HG03558 (cell line): ENCODE measurements at regions not wholly inside any gene's neighbourhood (a gene's known extent, or its start where the extent isn't known, plus 50 kb on each side); places are given as distances from the start of the nearest gene placed in this dataset.
"Not testable (repeated sequence)": the region's sequence is repeated elsewhere in the genome, so short reads cannot be mapped to it uniquely, and the experiment has no call there.

Source experiments
- ATAC-seq: cut with Tn5 transposase; IDR thresholded peaks from one replicate; pipeline ENCODE4 v1.9.1; 2021; ENCODE audit warnings: moderate number of reproducible peaks; ENCODE audit not compliant: unreplicated experiment; ENCODE audit errors: extremely low read depth

- ATAC-seq, result no peak
These were observed 411.9 kb upstream of the ARRDC3 start for GRCh38 chr5:91794856-91795548.

- ATAC-seq, result no peak
These were observed 411.3 kb upstream of the ARRDC3 start for GRCh38 chr5:91794455-91794854.

DNA sequence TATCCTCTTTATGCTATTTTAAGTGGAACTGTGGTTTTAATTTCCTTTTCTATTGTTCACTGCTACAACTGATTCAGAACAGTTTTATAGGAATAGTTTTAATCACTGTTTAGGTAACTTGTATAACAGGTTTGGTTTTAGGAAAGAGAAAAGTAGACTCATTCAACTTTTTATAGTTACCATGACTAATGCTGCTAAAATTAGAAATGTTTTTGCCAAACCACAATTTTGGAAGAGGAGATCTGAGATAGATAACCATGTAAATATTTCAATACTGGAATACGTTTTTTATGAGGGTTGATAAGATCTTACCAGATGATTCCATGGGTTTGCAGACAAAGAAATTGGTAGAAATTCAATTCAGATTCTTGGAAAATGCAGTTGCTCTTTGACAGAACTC is 404.6 kb upstream of the ARRDC3 start:
- ATAC-seq, result no peak

GRCh38 chr5:91777671-91778070 is 394.6 kb upstream of the ARRDC3 start:
- no peak for ATAC-seq

DNA sequence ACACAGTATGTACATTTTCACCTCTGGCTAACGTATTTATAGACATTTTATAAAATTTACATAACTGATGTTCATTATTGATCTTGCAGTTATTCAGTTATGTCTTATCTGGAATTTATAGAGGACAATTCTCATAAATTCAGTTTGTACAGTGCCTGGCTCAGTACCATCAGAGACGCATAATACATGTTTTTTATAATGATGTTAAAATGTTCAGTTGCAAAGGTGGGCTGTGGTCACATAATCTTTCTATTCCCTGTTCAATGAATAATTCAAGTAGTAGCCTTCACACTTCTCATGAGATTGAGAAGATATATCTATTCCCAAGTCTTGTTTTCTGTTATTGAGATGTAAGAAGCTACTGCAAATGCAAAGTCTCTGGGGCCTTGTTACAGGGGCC is 393.1 kb upstream of the ARRDC3 start:
- no peak for ATAC-seq

GRCh38 chr5:91770400-91770799 is 387.3 kb upstream of the ARRDC3 start:
- no peak for ATAC-seq

- not testable (repeated sequence) for ATAC-seq
These were observed 374.3 kb upstream of the ARRDC3 start for GRCh38 chr5:91757383-91757782.

DNA sequence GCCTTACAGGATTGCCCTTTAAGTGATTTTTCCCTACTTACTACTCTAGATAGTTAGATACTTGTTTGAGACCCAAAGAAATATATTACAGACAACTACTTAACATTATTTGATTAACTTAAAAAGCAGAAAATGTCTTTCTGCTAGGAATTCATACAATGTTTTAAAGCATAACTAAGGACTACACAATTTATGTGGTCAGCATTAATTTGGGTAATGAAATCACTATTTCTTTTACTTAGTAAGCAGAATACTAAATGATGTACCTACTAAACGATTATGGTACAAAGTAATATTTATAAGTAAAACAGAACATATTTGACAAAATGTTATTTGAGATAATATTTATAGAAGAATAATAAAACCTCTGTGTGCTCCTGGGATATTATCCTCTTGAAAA is 371.9 kb upstream of the ARRDC3 start:
- no peak for ATAC-seq

GRCh38 chr5:91744470-91744869 is 361.4 kb upstream of the ARRDC3 start:
- ATAC-seq, result not testable (repeated sequence)

DNA sequence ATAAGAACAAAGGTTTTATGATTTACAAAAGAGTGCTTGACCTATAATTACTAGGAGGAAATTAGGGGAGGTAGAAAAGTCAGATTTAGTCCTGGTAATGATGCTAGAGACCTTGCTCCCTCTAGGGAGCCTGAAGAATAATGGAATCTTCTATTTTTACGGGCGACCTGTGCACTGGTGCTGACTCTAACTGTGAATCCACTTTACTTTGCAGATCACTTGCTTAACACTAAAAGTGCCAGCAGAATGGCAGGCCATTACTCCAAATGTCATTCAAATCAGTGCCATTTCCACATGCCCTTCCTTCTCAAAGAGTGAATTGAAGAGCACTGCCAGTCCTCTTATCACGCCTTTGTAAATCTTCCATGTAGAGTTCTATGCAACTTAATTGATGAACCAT is 359.4 kb upstream of the ARRDC3 start:
- ATAC-seq, result no peak

GRCh38 chr5:91741764-91742505 is 358.8 kb upstream of the ARRDC3 start:
- no peak for ATAC-seq

GRCh38 chr5:91730026-91730425 is 346.9 kb upstream of the ARRDC3 start:
- ATAC-seq, result no peak

DNA sequence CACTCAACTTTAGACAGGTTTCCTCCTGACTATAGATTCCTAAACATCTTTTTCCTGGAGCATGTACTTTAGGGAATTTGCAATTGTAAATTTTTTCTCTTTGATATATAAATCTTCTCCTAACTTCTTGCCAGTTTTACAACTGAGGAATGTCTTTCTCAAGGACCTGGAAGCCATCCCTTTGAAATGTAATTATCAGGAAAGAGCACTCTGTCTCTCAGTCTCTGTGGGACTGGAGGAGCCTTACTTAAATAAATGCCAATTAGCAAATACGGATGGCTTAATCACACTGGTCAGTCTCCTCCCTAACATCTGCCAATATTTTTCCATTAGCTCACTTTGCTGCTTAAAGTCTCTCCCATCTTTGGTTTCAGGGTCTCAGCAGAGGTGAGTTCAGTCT is 344.3 kb upstream of the ARRDC3 start:
- no peak for ATAC-seq

- no peak for ATAC-seq
These were observed 339.8 kb upstream of the ARRDC3 start for GRCh38 chr5:91722736-91723467.

DNA sequence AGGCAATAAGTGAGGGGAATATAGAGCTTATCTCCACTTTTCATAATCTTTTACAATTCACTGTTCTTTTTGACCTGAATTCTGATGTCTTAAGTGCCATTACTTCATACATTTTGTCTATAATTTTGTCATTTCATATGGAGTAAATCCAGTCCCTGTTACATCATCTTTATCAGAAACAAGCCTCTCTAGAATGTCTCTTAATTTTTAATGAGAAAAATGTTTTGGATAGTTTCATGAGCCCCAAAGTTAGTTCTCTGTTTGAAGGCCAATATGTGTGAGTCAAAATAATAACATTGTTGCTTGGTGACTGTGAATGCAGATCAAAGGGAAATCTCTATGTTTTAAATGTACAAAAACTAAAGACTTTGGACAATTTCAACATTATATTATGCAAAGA is 329.6 kb upstream of the ARRDC3 start:
- no peak for ATAC-seq

DNA sequence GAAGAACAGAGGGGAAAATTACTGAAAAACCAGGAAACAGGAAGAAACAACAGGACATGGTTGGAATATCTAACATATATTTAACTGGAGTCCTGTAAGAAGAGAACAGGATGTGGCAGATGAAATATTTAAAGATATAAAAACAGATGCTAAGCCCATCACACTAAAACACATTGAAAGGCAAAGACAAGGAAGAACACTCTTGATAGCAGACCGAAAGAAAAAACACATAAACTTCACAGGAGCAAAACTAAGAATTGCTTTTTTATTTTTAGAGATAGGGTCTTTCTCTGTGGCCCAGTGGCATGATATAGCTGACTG is 324.4 kb upstream of the ARRDC3 start:
- no peak for ATAC-seq

GRCh38 chr5:91706785-91707520 is 323.8 kb upstream of the ARRDC3 start:
- no peak for ATAC-seq

DNA sequence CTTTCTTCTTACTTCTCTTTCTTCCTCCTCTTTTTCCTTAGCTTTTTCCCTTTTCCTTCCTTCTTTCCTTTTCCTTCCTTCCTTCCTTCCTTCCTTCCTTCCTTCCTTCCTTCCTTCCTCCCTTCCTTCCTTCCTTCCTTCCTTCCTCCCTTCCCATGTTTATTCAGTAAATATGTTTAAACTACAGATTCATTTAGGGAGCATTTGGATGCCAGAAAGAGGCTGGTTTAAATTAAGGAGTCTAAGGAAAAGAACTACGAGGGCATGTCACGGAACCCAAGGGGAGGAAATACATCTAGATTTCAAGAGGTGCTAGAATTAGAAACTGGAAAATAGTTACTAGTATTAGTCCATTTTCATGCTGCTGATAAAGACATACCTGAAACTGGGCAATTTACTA is 320.0 kb upstream of the ARRDC3 start:
- ATAC-seq, result no peak

DNA sequence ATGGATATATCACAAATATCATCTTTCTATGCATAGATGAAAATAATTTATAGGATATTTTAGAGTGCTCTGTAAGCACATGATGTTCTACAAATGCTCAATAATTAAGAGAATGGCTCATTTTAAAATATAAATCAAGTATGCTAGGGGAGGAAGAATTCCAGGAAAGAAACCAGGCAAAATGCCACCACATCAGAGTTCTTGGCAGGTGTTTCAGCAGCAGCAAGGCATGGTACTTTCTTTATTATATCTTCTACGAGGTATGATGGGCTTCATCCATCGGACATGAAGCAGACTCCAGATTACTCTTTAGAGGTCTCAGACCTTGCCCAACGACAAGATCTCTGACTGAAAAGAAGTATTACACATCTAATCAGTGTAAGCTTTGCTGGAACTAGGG is 316.3 kb upstream of the ARRDC3 start:
- no peak for ATAC-seq

- no peak for ATAC-seq
These were observed 308.5 kb upstream of the ARRDC3 start for GRCh38 chr5:91691592-91691991.

- ATAC-seq, result no peak
These were observed 307.8 kb upstream of the ARRDC3 start for GRCh38 chr5:91690921-91691320.
